K562 (cell line): ENCODE measurements at regions not wholly inside any gene's neighbourhood (a gene's known extent, or its start where the extent isn't known, plus 50 kb on each side); places are given as distances from the start of the nearest gene placed in this dataset.

Source experiments
- ATAC-seq: fragments of 200-7000 bp; cut with Tn5 transposase; 3 replicates; pipeline ENCODE4 v1.9.1; 2020; ENCODE audit warnings: moderate library complexity
- BruUV-seq: library from RNA; stranded (reverse); fragments of 400-500 nt; replicated peaks from 2 replicates; lab custom pipeline; 2021; lab: Mats Ljungman, UMichigan
- CTCF ChIA-PET: fragments of 300-600 bp; formaldehyde crosslinking; extraction: SDS; loops from one replicate; lab custom pipeline; 2021; ENCODE audit warnings: low intra/inter-chr PET ratio; lab: Yijun Ruan, JAX
- POLR2A ChIA-PET: fragments of 300-600, 350-650 bp; sonication (Branson Sonifier 250); formaldehyde crosslinking; extraction: SDS; loops from one replicate; lab custom pipeline; 2021; ENCODE audit warnings: antibody characterized with exemption, inconsistent platforms; lab: Yijun Ruan, JAX
- DNase-seq, 4 experiments: peaks; one replicate each; pipeline versions ENCODE4 v3.0.0 to v3.0.0-alpha.2; 2011 to 2018; ENCODE audit warnings: low spot score in 3 of 4, mixed read lengths in 3 of 4; ENCODE audit errors: extremely low read depth in 1 of 4
- FAIRE-seq: peaks from 2 replicates; lab custom pipeline; 2011; peaks lifted over from hg19 to GRCh38; lab: Jason Lieb, UNC
- H2AFZ ChIP-seq: 2 replicates; pipeline ENCODE4 v1.6.0; 2011; ENCODE audit warnings: low read depth, low read length, control low read depth, inconsistent platforms
- H3K27ac ChIP-seq: fragments of 200-600 bp; 3 replicates; pipeline ENCODE4 v1.8.0; 2011; ENCODE audit warnings: low read depth, mild to moderate bottlenecking, control low read depth, inconsistent platforms, low read length, moderate library complexity, mixed read lengths; ENCODE audit errors: extremely low read depth
- H3K27me3 ChIP-seq, 2 experiments: fragments of 300-600 bp in 1 of 2; 2 replicates in 1 of 2; 3 replicates in 1 of 2; pipeline versions ENCODE4 v1.6.0 to v1.8.0; 2011; ENCODE audit warnings: inconsistent platforms in 2 of 2, low read length in 2 of 2, mild to moderate bottlenecking in 1 of 2, mixed read lengths in 1 of 2, moderate library complexity in 1 of 2; ENCODE audit not compliant: control insufficient read depth in 2 of 2, insufficient read depth in 2 of 2
- H3K36me3 ChIP-seq: fragments of 300-600 bp; 3 replicates; pipeline ENCODE4 v1.8.0; 2011; ENCODE audit warnings: mild to moderate bottlenecking, low read length, inconsistent platforms; ENCODE audit not compliant: control insufficient read depth, insufficient read depth
- H3K4me1 ChIP-seq, 2 experiments: fragments of 200-600 bp in 1 of 2; replicated peaks in 1 of 2; 2 replicates in 1 of 2; 3 replicates in 1 of 2; pipeline versions ENCODE4 v1.5.1 to v1.8.0; 2011; ENCODE audit warnings: inconsistent platforms in 2 of 2, low read length in 2 of 2, mild to moderate bottlenecking in 1 of 2, mixed read lengths in 1 of 2, moderate library complexity in 1 of 2; ENCODE audit not compliant: control insufficient read depth in 2 of 2, insufficient read depth in 2 of 2
- H3K4me2 ChIP-seq: 2 replicates; pipeline ENCODE4 v1.6.1; 2011; ENCODE audit warnings: low read length, control low read depth, inconsistent platforms, mixed read lengths; ENCODE audit not compliant: insufficient read depth
- H3K4me3 ChIP-seq: fragments of 200-600 bp; sonication (generic), shearing (Covaris generic); 2 replicates; pipeline ENCODE4 v1.5.1; 2016; ENCODE audit warnings: control low read depth, inconsistent platforms
- H3K79me2 ChIP-seq: fragments of 200-600 bp; 3 replicates; pipeline ENCODE4 v1.8.0; 2011; ENCODE audit warnings: low read length, inconsistent platforms; ENCODE audit not compliant: control insufficient read depth, insufficient read depth
- H3K9ac ChIP-seq, 2 experiments: 2 replicates each; pipeline versions ENCODE4 v1.6.0 to v1.6.1; 2011; ENCODE audit warnings: low read depth in 2 of 2, low read length in 2 of 2, control low read depth in 1 of 2, inconsistent platforms in 1 of 2, mild to moderate bottlenecking in 1 of 2, mixed read lengths in 1 of 2; ENCODE audit not compliant: insufficient read depth in 1 of 2
- H3K9me1 ChIP-seq: one replicate; pipeline ENCODE4 v1.6.0; 2011; ENCODE audit warnings: inconsistent platforms, mild to moderate bottlenecking, low read length, moderate library complexity; ENCODE audit not compliant: control insufficient read depth, insufficient read depth
- H3K9me3 ChIP-seq: replicated peaks from 2 replicates; pipeline ENCODE4 v1.5.1; 2011; ENCODE audit warnings: low read depth, low read length, inconsistent platforms; ENCODE audit not compliant: control insufficient read depth, insufficient read depth
- H4K20me1 ChIP-seq: replicated peaks from 2 replicates; pipeline ENCODE4 v1.6.1; 2011; ENCODE audit warnings: low read length, inconsistent platforms, mixed read lengths; ENCODE audit not compliant: control insufficient read depth, insufficient read depth
- ARID1B ChIP-seq: fragments of 450-650 bp; IDR thresholded peaks from 2 replicates; pipeline ENCODE4 v1.6.1; 2016; ENCODE audit warnings: antibody characterized with exemption, mild to moderate bottlenecking, inconsistent platforms
- SMC3 ChIP-seq: conservative IDR thresholded peaks from 2 replicates; pipeline ENCODE4 v1.6.1; 2011; ENCODE audit warnings: low read depth, low read length, improper control_type of control experiment; ENCODE audit not compliant: insufficient read depth
- TEAD1 ChIP-seq, 2 experiments: fragments of 450-650 bp in 1 of 2; sonication (generic) in 1 of 2; formaldehyde crosslinking; IDR thresholded peaks; 2 replicates each; pipeline versions ENCODE4 v1.4.0 to v1.8.0; 2020 to 2022; ENCODE audit warnings: mild to moderate bottlenecking in 2 of 2, missing genetic modification reagents in 1 of 2
- ZNF124 ChIP-seq: sonication (generic); formaldehyde crosslinking; IDR thresholded peaks from 2 replicates; pipeline ENCODE4 v1.8.1; 2022; ENCODE audit warnings: missing genetic modification reagents
- ZNF354B ChIP-seq: fragments of 250-450 bp; sonication (Bioruptor Pico); IDR thresholded peaks from 2 replicates; pipeline ENCODE4 v1.4.0; 2020
- WGBS: fragments of 100-300 bp; shearing (Covaris generic); methylation state at CpG from one replicate; pipeline ENCODE4 v1.1.6; 2016; ENCODE audit warnings: low coverage, mixed read lengths; ENCODE audit not compliant: insufficient coverage; ENCODE audit errors: missing lambda C conversion rate; 5-methylcytosine and 5-hydroxymethylcytosine counted together
- in situ Hi-C: fragments of 300-500 bp; cut with MboI; formaldehyde crosslinking; loops from 4 replicates; pipeline ENCODE4 v1.15.0; 2018; ENCODE audit warnings: inconsistent platforms, mixed read lengths
- intact Hi-C: fragments of 100-400 bp; cut with micrococcal nuclease; formaldehyde crosslinking; loops from 2 replicates; pipeline ENCODE4 v1.14.2; 2022
- TF ChIP-seq, protein P1 (sequence below): IDR thresholded peaks from 2 replicates; pipeline ENCODE4 v1.6.1; 2011; ENCODE audit not compliant: insufficient read length; ENCODE audit errors: extremely low read depth
- TF ChIP-seq, protein P2 (sequence below): sonication (generic); formaldehyde crosslinking; IDR thresholded peaks from 2 replicates; pipeline ENCODE4 v1.8.0; 2023; ENCODE audit warnings: mild to moderate bottlenecking, missing genetic modification reagents
- TF ChIP-seq, protein P3 (sequence below): fragments of 450-650 bp; formaldehyde crosslinking; IDR thresholded peaks from 2 replicates; pipeline ENCODE4 v1.4.0; 2022; ENCODE audit warnings: missing genetic modification characterization
- TF ChIP-seq, protein P4 (sequence below), 2 experiments: IDR thresholded peaks; 2 replicates each; pipeline ENCODE4 v1.6.1; 2012; ENCODE audit warnings: improper control_type of control experiment in 2 of 2, low read depth in 2 of 2, low read length in 2 of 2, borderline replicate concordance in 1 of 2

DNA sequence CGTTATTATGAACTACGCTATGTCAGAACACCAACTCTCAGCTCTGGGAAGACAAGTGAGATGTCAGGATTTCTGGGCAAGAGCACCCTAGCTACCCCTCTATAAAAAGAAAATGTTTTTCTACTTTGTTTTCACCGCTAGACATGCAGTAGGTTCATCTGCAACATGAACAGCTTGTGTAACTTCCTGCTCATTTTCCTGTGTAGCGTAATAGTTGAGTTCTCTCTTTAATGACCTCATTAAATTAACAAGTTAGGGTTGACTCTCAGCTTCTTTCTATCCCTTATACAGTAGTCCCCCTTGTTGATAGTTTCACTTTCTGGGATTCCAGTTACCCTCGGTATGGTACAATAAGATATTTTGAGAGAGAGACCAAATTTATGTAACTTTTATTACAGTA lies 329.4 kb upstream of the ZNF32 start:
- TF ChIP-seq ZNF124 (CRISPR knock-in tag), result no peak
- no peak for TF ChIP-seq ZNF354B (CRISPR knock-in tag)
- TF ChIP-seq, protein P1, sequence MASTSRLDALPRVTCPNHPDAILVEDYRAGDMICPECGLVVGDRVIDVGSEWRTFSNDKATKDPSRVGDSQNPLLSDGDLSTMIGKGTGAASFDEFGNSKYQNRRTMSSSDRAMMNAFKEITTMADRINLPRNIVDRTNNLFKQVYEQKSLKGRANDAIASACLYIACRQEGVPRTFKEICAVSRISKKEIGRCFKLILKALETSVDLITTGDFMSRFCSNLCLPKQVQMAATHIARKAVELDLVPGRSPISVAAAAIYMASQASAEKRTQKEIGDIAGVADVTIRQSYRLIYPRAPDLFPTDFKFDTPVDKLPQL, result no peak
- TF ChIP-seq, protein P2, sequence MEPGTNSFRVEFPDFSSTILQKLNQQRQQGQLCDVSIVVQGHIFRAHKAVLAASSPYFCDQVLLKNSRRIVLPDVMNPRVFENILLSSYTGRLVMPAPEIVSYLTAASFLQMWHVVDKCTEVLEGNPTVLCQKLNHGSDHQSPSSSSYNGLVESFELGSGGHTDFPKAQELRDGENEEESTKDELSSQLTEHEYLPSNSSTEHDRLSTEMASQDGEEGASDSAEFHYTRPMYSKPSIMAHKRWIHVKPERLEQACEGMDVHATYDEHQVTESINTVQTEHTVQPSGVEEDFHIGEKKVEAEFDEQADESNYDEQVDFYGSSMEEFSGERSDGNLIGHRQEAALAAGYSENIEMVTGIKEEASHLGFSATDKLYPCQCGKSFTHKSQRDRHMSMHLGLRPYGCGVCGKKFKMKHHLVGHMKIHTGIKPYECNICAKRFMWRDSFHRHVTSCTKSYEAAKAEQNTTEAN, result no peak
- TF ChIP-seq, protein P3, sequence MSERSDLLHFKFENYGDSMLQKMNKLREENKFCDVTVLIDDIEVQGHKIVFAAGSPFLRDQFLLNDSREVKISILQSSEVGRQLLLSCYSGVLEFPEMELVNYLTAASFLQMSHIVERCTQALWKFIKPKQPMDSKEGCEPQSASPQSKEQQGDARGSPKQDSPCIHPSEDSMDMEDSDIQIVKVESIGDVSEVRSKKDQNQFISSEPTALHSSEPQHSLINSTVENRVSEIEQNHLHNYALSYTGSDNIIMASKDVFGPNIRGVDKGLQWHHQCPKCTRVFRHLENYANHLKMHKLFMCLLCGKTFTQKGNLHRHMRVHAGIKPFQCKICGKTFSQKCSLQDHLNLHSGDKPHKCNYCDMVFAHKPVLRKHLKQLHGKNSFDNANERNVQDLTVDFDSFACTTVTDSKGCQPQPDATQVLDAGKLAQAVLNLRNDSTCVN (CRISPR knock-in tag), result no peak
- TF ChIP-seq, protein P4, sequence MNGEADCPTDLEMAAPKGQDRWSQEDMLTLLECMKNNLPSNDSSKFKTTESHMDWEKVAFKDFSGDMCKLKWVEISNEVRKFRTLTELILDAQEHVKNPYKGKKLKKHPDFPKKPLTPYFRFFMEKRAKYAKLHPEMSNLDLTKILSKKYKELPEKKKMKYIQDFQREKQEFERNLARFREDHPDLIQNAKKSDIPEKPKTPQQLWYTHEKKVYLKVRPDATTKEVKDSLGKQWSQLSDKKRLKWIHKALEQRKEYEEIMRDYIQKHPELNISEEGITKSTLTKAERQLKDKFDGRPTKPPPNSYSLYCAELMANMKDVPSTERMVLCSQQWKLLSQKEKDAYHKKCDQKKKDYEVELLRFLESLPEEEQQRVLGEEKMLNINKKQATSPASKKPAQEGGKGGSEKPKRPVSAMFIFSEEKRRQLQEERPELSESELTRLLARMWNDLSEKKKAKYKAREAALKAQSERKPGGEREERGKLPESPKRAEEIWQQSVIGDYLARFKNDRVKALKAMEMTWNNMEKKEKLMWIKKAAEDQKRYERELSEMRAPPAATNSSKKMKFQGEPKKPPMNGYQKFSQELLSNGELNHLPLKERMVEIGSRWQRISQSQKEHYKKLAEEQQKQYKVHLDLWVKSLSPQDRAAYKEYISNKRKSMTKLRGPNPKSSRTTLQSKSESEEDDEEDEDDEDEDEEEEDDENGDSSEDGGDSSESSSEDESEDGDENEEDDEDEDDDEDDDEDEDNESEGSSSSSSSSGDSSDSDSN (IDR thresholded peaks at IDR 0.05; ENCODE audit: borderline replicate concordance in 1 of 2, low read depth in 2 of 2, low read length in 2 of 2), result no peak
- TF ChIP-seq TEAD1 (CRISPR knock-in tag; IDR thresholded peaks at IDR 0.05), result no peak
- no peak for TF ChIP-seq SMC3
- TF ChIP-seq ARID1B, result no peak
- Histone ChIP-seq H3K9me3 (no peaks in the 10 kb centered on the region), H3K27me3 (peaks cover 0 to 5% of the 10 kb centered on the region in 2 experiments; a peak in 1 of 5 replicates), H3K79me2 (no peaks in the 10 kb centered on the region), H3K9ac (no peak overlapping the region), H3K4me2 (no peak overlapping the region), H3K4me1 (peaks cover 4 to 13% of the 10 kb centered on the region in 2 experiments; a peak in 4 of 5 replicates), H4K20me1 (no peaks in the 10 kb centered on the region), H2AFZ (no peak overlapping the region), H3K27ac (no peak overlapping the region), H3K4me3 (no peak overlapping the region), H3K36me3 (no peaks in the 10 kb centered on the region), H3K9me1 (no peaks in the 10 kb centered on the region)
- ATAC-seq, result no peak
- in situ Hi-C loops, result no loop called here
- intact Hi-C loops, result no loop called here
- no peak for FAIRE-seq
- POLR2A ChIA-PET, result interaction anchor here (0.6 to 0.9 kb wide), 2 partner anchors 9 to 795 kb away, joined by 3 to 4 read pairs; no protein-coding TSS in a partner anchor
- no TSS peak for BruUV-seq
- no peak for DNase-seq
- CTCF ChIA-PET, result no interaction called here
- WGBS, result 9% methylated on average over 5 of the region's 5 CpGs
